GM23338 (cell line): ENCODE measurements at regions not wholly inside any gene's neighbourhood (a gene's known extent, or its start where the extent isn't known, plus 50 kb on each side); places are given as distances from the start of the nearest gene placed in this dataset.

Experiments used
- ATAC-seq: fragments of 200-7000 bp; cut with Tn5 transposase; 3 replicates; pipeline ENCODE4 v1.9.1; 2020
- DNase-seq: peaks from one replicate; pipeline ENCODE4 v3.0.0-alpha.2; 2015; ENCODE audit warnings: low spot score
- H2AFZ ChIP-seq: fragments of 200-600 bp; sonication (generic); 2 replicates; pipeline ENCODE4 v1.8.0; 2016; ENCODE audit warnings: antibody characterized with exemption, mild to moderate bottlenecking, moderate library complexity
- H3F3A ChIP-seq: fragments of 200-600 bp; sonication (generic); replicated peaks from 2 replicates; pipeline ENCODE4 v1.8.0; 2017; ENCODE audit warnings: antibody characterized with exemption, mixed run types, low read depth
- H3K27ac ChIP-seq: fragments of 200-600 bp; sonication (generic); 2 replicates; pipeline ENCODE4 v1.6.1; 2016; ENCODE audit warnings: low read depth
- H3K27me3 ChIP-seq: fragments of 200-600 bp; sonication (generic); 2 replicates; pipeline ENCODE4 v1.8.0; 2016; ENCODE audit warnings: mild to moderate bottlenecking, mixed run types, moderate library complexity; ENCODE audit not compliant: insufficient read depth
- H3K36me3 ChIP-seq: fragments of 200-600 bp; sonication (generic); 2 replicates; pipeline ENCODE4 v1.8.0; 2016; ENCODE audit warnings: mild to moderate bottlenecking; ENCODE audit not compliant: insufficient read depth
- H3K4me1 ChIP-seq: fragments of 200-600 bp; sonication (generic); 2 replicates; pipeline ENCODE4 v1.8.0; 2016; ENCODE audit warnings: mild to moderate bottlenecking, moderate library complexity; ENCODE audit not compliant: insufficient read depth
- H3K4me2 ChIP-seq: fragments of 200-600 bp; sonication (generic); 2 replicates; pipeline ENCODE4 v1.7.1; 2017; ENCODE audit warnings: mixed run types
- H3K4me3 ChIP-seq: fragments of 200-600 bp; sonication (generic); 2 replicates; pipeline ENCODE4 v1.6.1; 2016; ENCODE audit warnings: mixed run types
- H3K79me2 ChIP-seq: fragments of 200-600 bp; sonication (generic); replicated peaks from 2 replicates; pipeline ENCODE4 v1.8.0; 2017; ENCODE audit warnings: mild to moderate bottlenecking; ENCODE audit not compliant: insufficient read depth
- H3K9me2 ChIP-seq: fragments of 200-600 bp; sonication (generic); 2 replicates; pipeline ENCODE4 v1.8.0; 2017; ENCODE audit not compliant: insufficient read depth
- H4K20me1 ChIP-seq: fragments of 200-600 bp; sonication (generic); replicated peaks from 2 replicates; pipeline ENCODE4 v1.8.0; 2017; ENCODE audit warnings: mild to moderate bottlenecking; ENCODE audit not compliant: insufficient read depth
- H3K27ac Mint-ChIP-seq: 2 replicates; pipeline ENCODE4 v1.8.0; 2020; ENCODE audit warnings: inconsistent platforms, mild to moderate bottlenecking, moderate library complexity, mixed read lengths
- H3K27me3 Mint-ChIP-seq: 3 replicates; pipeline ENCODE4 v1.8.0; 2022; ENCODE audit warnings: low read depth, mild to moderate bottlenecking, moderate library complexity, mixed read lengths, inconsistent platforms; ENCODE audit not compliant: insufficient read depth, poor library complexity
- H3K36me3 Mint-ChIP-seq: 3 replicates; pipeline ENCODE4 v1.8.0; 2021; ENCODE audit warnings: low read depth, mild to moderate bottlenecking, inconsistent platforms, moderate library complexity, mixed read lengths
- H3K4me1 Mint-ChIP-seq: 3 replicates; pipeline ENCODE4 v1.8.0; 2020; ENCODE audit warnings: mild to moderate bottlenecking, inconsistent platforms, mixed read lengths
- H3K4me3 Mint-ChIP-seq: 3 replicates; pipeline ENCODE4 v1.8.0; 2021; ENCODE audit warnings: moderate library complexity, mild to moderate bottlenecking, inconsistent platforms, mixed read lengths
- H3K9me3 Mint-ChIP-seq: 3 replicates; pipeline ENCODE4 v1.8.0; 2020; ENCODE audit warnings: moderate library complexity, mild to moderate bottlenecking, inconsistent platforms, mixed read lengths
- CREB1 ChIP-seq: fragments of 250-450 bp; sonication (Bioruptor Pico); IDR thresholded peaks from 2 replicates; pipeline ENCODE4 v1.5.0; 2020; ENCODE audit warnings: low read depth, mild to moderate bottlenecking, moderate library complexity
- EZH2 ChIP-seq: fragments of 200-600 bp; sonication (generic); IDR thresholded peaks from one replicate; pipeline ENCODE4 v1.8.0; 2017; ENCODE audit warnings: antibody characterized with exemption, mild to moderate bottlenecking, low read depth; ENCODE audit not compliant: unreplicated experiment
- EZH2phosphoT487 ChIP-seq: fragments of 200-600 bp; sonication (generic); IDR thresholded peaks from one replicate; pipeline ENCODE4 v1.8.1; 2018; ENCODE audit warnings: antibody characterized with exemption; ENCODE audit not compliant: unreplicated experiment
- JUNB ChIP-seq: IDR thresholded peaks from one replicate; pipeline ENCODE4 v1.6.1; 2016; ENCODE audit warnings: antibody characterized with exemption; ENCODE audit not compliant: unreplicated experiment
- NANOG ChIP-seq: IDR thresholded peaks from 2 replicates; pipeline ENCODE4 v1.6.1; 2016; ENCODE audit warnings: antibody characterized with exemption, borderline replicate concordance
- POLR2AphosphoS5 ChIP-seq: IDR thresholded peaks from 2 replicates; pipeline ENCODE4 v1.6.1; 2016; ENCODE audit warnings: antibody characterized with exemption, low read depth
- STAT1 ChIP-seq: IDR thresholded peaks from one replicate; pipeline ENCODE4 v1.6.1; 2016; ENCODE audit warnings: antibody characterized with exemption; ENCODE audit not compliant: unreplicated experiment
- ZNF114 ChIP-seq: fragments of 250-450 bp; sonication (Bioruptor Pico); IDR thresholded peaks from 2 replicates; pipeline ENCODE4 v1.5.0; 2020; ENCODE audit warnings: mild to moderate bottlenecking, moderate library complexity
- ZNF331 ChIP-seq: fragments of 250-450 bp; sonication (Bioruptor Pico); IDR thresholded peaks from 2 replicates; pipeline ENCODE4 v1.5.0; 2020; ENCODE audit warnings: low read depth, mild to moderate bottlenecking, moderate library complexity
- TF ChIP-seq, protein P1 (sequence below), 2 experiments: fragments of 200-600 bp in 1 of 2; sonication (generic) in 1 of 2; conservative IDR thresholded peaks; 2 replicates each; pipeline versions ENCODE4 v1.5.1 to v1.6.1; 2016 to 2017; ENCODE audit warnings: antibody characterized with exemption in 2 of 2, low read depth in 2 of 2, mild to moderate bottlenecking in 2 of 2, moderate library complexity in 1 of 2
- TF ChIP-seq, protein P2 (sequence below): fragments of 250-450 bp; sonication (Bioruptor Pico); IDR thresholded peaks from 2 replicates; pipeline ENCODE4 v1.5.0; 2020; ENCODE audit warnings: mild to moderate bottlenecking, moderate library complexity
- TF ChIP-seq, protein P3 (sequence below): IDR thresholded peaks from one replicate; pipeline ENCODE4 v1.6.1; 2018; ENCODE audit warnings: antibody characterized with exemption; ENCODE audit not compliant: unreplicated experiment
- TF ChIP-seq, protein P4 (sequence below): IDR thresholded peaks from 2 replicates; pipeline ENCODE4 v1.6.1; 2016; ENCODE audit warnings: antibody characterized with exemption

DNA sequence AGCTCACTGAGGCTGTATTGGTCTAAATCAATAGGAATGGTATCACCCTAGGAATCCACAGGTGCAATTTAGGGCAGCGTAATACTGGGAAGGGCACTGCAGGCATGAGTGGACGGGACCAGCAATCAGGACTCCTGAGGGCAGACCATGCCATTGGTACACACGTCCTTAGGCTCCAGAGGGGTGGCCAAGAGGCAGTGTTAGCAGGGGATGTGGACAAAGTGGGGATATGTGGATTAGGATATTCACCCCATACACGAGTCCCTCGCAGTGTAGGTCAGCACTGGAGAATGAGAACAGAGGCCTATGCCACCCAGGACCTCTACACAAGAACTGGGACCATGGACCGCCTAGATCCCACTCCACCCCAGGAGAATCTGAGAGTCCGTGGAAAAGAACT is 389.8 kb downstream of the BCL11A start:
- Histone ChIP-seq H3K79me2 (no peaks in the 10 kb centered on the region), H3K4me2 (no peak overlapping the region), H3K36me3 (no peaks in the 10 kb centered on the region), H3F3A (no peaks in the 10 kb centered on the region), H3K27ac (no peak overlapping the region), H2AFZ (no peak overlapping the region), H3K4me3 (no peak overlapping the region), H3K4me1 (no peaks in the 10 kb centered on the region), H4K20me1 (no peaks in the 10 kb centered on the region), H3K9me2 (no peaks in the 10 kb centered on the region), H3K27me3 (no peaks in the 10 kb centered on the region)
- H3K36me3 Mint-ChIP-seq, result no peaks in the 10 kb centered on the region
- no peaks in the 10 kb centered on the region for H3K9me3 Mint-ChIP-seq
- DNase-seq (no peak), ATAC-seq (no peak)
- TF ChIP-seq EZH2, result no peak
- TF ChIP-seq, protein P1, sequence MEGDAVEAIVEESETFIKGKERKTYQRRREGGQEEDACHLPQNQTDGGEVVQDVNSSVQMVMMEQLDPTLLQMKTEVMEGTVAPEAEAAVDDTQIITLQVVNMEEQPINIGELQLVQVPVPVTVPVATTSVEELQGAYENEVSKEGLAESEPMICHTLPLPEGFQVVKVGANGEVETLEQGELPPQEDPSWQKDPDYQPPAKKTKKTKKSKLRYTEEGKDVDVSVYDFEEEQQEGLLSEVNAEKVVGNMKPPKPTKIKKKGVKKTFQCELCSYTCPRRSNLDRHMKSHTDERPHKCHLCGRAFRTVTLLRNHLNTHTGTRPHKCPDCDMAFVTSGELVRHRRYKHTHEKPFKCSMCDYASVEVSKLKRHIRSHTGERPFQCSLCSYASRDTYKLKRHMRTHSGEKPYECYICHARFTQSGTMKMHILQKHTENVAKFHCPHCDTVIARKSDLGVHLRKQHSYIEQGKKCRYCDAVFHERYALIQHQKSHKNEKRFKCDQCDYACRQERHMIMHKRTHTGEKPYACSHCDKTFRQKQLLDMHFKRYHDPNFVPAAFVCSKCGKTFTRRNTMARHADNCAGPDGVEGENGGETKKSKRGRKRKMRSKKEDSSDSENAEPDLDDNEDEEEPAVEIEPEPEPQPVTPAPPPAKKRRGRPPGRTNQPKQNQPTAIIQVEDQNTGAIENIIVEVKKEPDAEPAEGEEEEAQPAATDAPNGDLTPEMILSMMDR (conservative IDR thresholded peaks at IDR 0.05; ENCODE audit: low read depth in 2 of 2), result no peak
- no peak for TF ChIP-seq ZNF331 (CRISPR knock-in tag)
- TF ChIP-seq EZH2phosphoT487, result no peak
- no peak for TF ChIP-seq JUNB
- no peak for TF ChIP-seq ZNF114 (CRISPR knock-in tag)
- TF ChIP-seq, protein P2, sequence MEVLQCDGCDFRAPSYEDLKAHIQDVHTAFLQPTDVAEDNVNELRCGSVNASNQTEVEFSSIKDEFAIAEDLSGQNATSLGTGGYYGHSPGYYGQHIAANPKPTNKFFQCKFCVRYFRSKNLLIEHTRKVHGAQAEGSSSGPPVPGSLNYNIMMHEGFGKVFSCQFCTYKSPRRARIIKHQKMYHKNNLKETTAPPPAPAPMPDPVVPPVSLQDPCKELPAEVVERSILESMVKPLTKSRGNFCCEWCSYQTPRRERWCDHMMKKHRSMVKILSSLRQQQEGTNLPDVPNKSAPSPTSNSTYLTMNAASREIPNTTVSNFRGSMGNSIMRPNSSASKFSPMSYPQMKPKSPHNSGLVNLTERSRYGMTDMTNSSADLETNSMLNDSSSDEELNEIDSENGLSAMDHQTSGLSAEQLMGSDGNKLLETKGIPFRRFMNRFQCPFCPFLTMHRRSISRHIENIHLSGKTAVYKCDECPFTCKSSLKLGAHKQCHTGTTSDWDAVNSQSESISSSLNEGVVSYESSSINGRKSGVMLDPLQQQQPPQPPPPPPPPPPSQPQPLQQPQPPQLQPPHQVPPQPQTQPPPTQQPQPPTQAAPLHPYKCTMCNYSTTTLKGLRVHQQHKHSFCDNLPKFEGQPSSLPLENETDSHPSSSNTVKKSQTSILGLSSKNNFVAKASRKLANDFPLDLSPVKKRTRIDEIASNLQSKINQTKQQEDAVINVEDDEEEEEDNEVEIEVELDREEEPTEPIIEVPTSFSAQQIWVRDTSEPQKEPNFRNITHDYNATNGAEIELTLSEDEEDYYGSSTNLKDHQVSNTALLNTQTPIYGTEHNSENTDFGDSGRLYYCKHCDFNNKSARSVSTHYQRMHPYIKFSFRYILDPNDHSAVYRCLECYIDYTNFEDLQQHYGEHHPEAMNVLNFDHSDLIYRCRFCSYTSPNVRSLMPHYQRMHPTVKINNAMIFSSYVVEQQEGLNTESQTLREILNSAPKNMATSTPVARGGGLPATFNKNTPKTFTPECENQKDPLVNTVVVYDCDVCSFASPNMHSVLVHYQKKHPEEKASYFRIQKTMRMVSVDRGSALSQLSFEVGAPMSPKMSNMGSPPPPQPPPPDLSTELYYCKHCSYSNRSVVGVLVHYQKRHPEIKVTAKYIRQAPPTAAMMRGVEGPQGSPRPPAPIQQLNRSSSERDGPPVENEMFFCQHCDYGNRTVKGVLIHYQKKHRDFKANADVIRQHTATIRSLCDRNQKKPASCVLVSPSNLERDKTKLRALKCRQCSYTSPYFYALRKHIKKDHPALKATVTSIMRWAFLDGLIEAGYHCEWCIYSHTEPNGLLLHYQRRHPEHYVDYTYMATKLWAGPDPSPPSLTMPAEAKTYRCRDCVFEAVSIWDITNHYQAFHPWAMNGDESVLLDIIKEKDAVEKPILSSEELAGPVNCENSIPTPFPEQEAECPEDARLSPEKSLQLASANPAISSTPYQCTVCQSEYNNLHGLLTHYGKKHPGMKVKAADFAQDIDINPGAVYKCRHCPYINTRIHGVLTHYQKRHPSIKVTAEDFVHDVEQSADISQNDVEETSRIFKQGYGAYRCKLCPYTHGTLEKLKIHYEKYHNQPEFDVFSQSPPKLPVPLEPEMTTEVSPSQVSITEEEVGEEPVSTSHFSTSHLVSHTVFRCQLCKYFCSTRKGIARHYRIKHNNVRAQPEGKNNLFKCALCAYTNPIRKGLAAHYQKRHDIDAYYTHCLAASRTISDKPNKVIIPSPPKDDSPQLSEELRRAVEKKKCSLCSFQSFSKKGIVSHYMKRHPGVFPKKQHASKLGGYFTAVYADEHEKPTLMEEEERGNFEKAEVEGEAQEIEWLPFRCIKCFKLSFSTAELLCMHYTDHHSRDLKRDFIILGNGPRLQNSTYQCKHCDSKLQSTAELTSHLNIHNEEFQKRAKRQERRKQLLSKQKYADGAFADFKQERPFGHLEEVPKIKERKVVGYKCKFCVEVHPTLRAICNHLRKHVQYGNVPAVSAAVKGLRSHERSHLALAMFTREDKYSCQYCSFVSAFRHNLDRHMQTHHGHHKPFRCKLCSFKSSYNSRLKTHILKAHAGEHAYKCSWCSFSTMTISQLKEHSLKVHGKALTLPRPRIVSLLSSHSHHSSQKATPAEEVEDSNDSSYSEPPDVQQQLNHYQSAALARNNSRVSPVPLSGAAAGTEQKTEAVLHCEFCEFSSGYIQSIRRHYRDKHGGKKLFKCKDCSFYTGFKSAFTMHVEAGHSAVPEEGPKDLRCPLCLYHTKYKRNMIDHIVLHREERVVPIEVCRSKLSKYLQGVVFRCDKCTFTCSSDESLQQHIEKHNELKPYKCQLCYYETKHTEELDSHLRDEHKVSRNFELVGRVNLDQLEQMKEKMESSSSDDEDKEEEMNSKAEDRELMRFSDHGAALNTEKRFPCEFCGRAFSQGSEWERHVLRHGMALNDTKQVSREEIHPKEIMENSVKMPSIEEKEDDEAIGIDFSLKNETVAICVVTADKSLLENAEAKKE (CRISPR knock-in tag), result no peak
- no peak for TF ChIP-seq STAT1
- TF ChIP-seq CREB1 (CRISPR knock-in tag), result no peak
- TF ChIP-seq NANOG, result no peak
- TF ChIP-seq, protein P3, sequence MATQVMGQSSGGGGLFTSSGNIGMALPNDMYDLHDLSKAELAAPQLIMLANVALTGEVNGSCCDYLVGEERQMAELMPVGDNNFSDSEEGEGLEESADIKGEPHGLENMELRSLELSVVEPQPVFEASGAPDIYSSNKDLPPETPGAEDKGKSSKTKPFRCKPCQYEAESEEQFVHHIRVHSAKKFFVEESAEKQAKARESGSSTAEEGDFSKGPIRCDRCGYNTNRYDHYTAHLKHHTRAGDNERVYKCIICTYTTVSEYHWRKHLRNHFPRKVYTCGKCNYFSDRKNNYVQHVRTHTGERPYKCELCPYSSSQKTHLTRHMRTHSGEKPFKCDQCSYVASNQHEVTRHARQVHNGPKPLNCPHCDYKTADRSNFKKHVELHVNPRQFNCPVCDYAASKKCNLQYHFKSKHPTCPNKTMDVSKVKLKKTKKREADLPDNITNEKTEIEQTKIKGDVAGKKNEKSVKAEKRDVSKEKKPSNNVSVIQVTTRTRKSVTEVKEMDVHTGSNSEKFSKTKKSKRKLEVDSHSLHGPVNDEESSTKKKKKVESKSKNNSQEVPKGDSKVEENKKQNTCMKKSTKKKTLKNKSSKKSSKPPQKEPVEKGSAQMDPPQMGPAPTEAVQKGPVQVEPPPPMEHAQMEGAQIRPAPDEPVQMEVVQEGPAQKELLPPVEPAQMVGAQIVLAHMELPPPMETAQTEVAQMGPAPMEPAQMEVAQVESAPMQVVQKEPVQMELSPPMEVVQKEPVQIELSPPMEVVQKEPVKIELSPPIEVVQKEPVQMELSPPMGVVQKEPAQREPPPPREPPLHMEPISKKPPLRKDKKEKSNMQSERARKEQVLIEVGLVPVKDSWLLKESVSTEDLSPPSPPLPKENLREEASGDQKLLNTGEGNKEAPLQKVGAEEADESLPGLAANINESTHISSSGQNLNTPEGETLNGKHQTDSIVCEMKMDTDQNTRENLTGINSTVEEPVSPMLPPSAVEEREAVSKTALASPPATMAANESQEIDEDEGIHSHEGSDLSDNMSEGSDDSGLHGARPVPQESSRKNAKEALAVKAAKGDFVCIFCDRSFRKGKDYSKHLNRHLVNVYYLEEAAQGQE, result no peak
- TF ChIP-seq, protein P4, sequence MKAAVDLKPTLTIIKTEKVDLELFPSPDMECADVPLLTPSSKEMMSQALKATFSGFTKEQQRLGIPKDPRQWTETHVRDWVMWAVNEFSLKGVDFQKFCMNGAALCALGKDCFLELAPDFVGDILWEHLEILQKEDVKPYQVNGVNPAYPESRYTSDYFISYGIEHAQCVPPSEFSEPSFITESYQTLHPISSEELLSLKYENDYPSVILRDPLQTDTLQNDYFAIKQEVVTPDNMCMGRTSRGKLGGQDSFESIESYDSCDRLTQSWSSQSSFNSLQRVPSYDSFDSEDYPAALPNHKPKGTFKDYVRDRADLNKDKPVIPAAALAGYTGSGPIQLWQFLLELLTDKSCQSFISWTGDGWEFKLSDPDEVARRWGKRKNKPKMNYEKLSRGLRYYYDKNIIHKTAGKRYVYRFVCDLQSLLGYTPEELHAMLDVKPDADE, result no peak
- TF ChIP-seq POLR2AphosphoS5, result no peak
- H3K4me3 Mint-ChIP-seq, result no peak overlapping the region
- no peaks in the 10 kb centered on the region for H3K4me1 Mint-ChIP-seq
- peaks cover 2% of the 10 kb centered on the region for H3K27me3 Mint-ChIP-seq
- no peak overlapping the region for H3K27ac Mint-ChIP-seq
